Stimulated activated naive CD8-positive, alpha-beta T cell treated with anti-CD3 and anti-CD28 coated beads, Interleukin-15, Interleukin-2, amounts not matched to agents 100 ng/mL and 50 ng/mL, for 24 hours (primary cell): ENCODE measurements at regions not wholly inside any gene's neighbourhood (a gene's known extent, or its start where the extent isn't known, plus 50 kb on each side); places are given as distances from the start of the nearest gene placed in this dataset.
A peak's percentile ranks its signal among the peaks of the same experiment; 100 is the strongest.

ENCODE experiments used
- H3K27ac Mint-ChIP-seq: one replicate; pipeline ENCODE4 v1.8.0; 2021; ENCODE audit warnings: mild to moderate bottlenecking, mixed read lengths
- H3K27me3 Mint-ChIP-seq: one replicate; pipeline ENCODE4 v1.8.0; 2021; ENCODE audit warnings: mixed read lengths
- H3K36me3 Mint-ChIP-seq: one replicate; pipeline ENCODE4 v1.8.0; 2021; ENCODE audit warnings: low read depth, mixed read lengths
- H3K4me1 Mint-ChIP-seq: one replicate; pipeline ENCODE4 v1.8.0; 2021; ENCODE audit warnings: low read depth, mixed read lengths
- H3K4me3 Mint-ChIP-seq: one replicate; pipeline ENCODE4 v1.8.0; 2021; ENCODE audit warnings: mild to moderate bottlenecking, mixed read lengths
- H3K9me3 Mint-ChIP-seq: one replicate; pipeline ENCODE4 v1.8.0; 2021; ENCODE audit warnings: mixed read lengths

- H3K27me3 Mint-ChIP-seq = peaks cover 18% of the 10 kb centered on the region
- no peak overlapping the region for H3K4me3 Mint-ChIP-seq
- no peaks in the 10 kb centered on the region for H3K36me3 Mint-ChIP-seq
- peaks cover 3% of the 10 kb centered on the region for H3K4me1 Mint-ChIP-seq
- no peak overlapping the region for H3K27ac Mint-ChIP-seq
- no peaks in the 10 kb centered on the region for H3K9me3 Mint-ChIP-seq
Measured at GRCh38 chr15:62552444-62552843, 387.4 kb upstream of the C2CD4B start.

GRCh38 chr15:62553911-62554563 lies 389.0 kb upstream of the C2CD4B start:
- Mint-ChIP-seq H3K36me3 (no peaks in the 10 kb centered on the region), H3K9me3 (no peaks in the 10 kb centered on the region), H3K27ac (no peak overlapping the region), H3K27me3 (peaks cover 18% of the 10 kb centered on the region), H3K4me1 (peaks cover 3% of the 10 kb centered on the region), H3K4me3 (no peak overlapping the region)

- H3K4me1 Mint-ChIP-seq = peaks cover 3% of the 10 kb centered on the region
- H3K9me3 Mint-ChIP-seq = no peaks in the 10 kb centered on the region
- H3K4me3 Mint-ChIP-seq = no peak overlapping the region
- H3K27ac Mint-ChIP-seq = no peak overlapping the region
- H3K27me3 Mint-ChIP-seq = peaks cover 17% of the 10 kb centered on the region
- H3K36me3 Mint-ChIP-seq = no peaks in the 10 kb centered on the region
Measured at GRCh38 chr15:62558640-62559380, 393.7 kb upstream of the C2CD4B start.

- Mint-ChIP-seq H3K4me1 (peaks cover 1% of the 10 kb centered on the region), H3K27ac (no peak overlapping the region), H3K9me3 (no peaks in the 10 kb centered on the region), H3K27me3 (peaks cover 17% of the 10 kb centered on the region), H3K36me3 (no peaks in the 10 kb centered on the region), H3K4me3 (no peak overlapping the region)
Measured at GRCh38 chr15:62559381-62559733, 394.3 kb upstream of the C2CD4B start.

- H3K4me1 Mint-ChIP-seq = no peaks in the 10 kb centered on the region
- H3K4me3 Mint-ChIP-seq = no peak overlapping the region
- peaks cover 17% of the 10 kb centered on the region for H3K27me3 Mint-ChIP-seq
- H3K27ac Mint-ChIP-seq = no peak overlapping the region
- no peaks in the 10 kb centered on the region for H3K9me3 Mint-ChIP-seq
- no peaks in the 10 kb centered on the region for H3K36me3 Mint-ChIP-seq
Measured at GRCh38 chr15:62561059-62561519, 396.0 kb upstream of the C2CD4B start.

- Mint-ChIP-seq H3K9me3 (no peaks in the 10 kb centered on the region), H3K4me3 (no peak overlapping the region), H3K27ac (no peak overlapping the region), H3K4me1 (no peaks in the 10 kb centered on the region), H3K27me3 (peaks cover 12% of the 10 kb centered on the region), H3K36me3 (no peaks in the 10 kb centered on the region)
Measured at GRCh38 chr15:62561571-62561970, 396.5 kb upstream of the C2CD4B start.

- Mint-ChIP-seq H3K4me1 (no peaks in the 10 kb centered on the region), H3K27ac (no peak overlapping the region), H3K36me3 (no peaks in the 10 kb centered on the region), H3K9me3 (no peaks in the 10 kb centered on the region), H3K4me3 (no peak overlapping the region), H3K27me3 (peaks cover 8% of the 10 kb centered on the region)
Measured at GRCh38 chr15:62564886-62565633, 400.0 kb upstream of the C2CD4B start.

- Mint-ChIP-seq H3K36me3 (no peaks in the 10 kb centered on the region), H3K27me3 (peaks cover 8% of the 10 kb centered on the region), H3K27ac (no peak overlapping the region), H3K4me3 (no peak overlapping the region), H3K9me3 (no peaks in the 10 kb centered on the region), H3K4me1 (no peaks in the 10 kb centered on the region)
Measured at GRCh38 chr15:62565634-62566026, 400.5 kb upstream of the C2CD4B start.

GRCh38 chr15:62566248-62566647 lies 401.2 kb upstream of the C2CD4B start:
- H3K4me3 Mint-ChIP-seq = no peak overlapping the region
- no peaks in the 10 kb centered on the region for H3K4me1 Mint-ChIP-seq
- no peak overlapping the region for H3K27ac Mint-ChIP-seq
- no peaks in the 10 kb centered on the region for H3K36me3 Mint-ChIP-seq
- H3K9me3 Mint-ChIP-seq = no peaks in the 10 kb centered on the region
- peaks cover 8% of the 10 kb centered on the region for H3K27me3 Mint-ChIP-seq

- Mint-ChIP-seq H3K4me3 (no peak overlapping the region), H3K36me3 (no peaks in the 10 kb centered on the region), H3K9me3 (no peaks in the 10 kb centered on the region), H3K4me1 (no peaks in the 10 kb centered on the region), H3K27ac (no peak overlapping the region), H3K27me3 (peaks cover 3% of the 10 kb centered on the region)
Measured at GRCh38 chr15:62567501-62567900, 402.4 kb upstream of the C2CD4B start.

- H3K27ac Mint-ChIP-seq = no peak overlapping the region
- H3K9me3 Mint-ChIP-seq = no peaks in the 10 kb centered on the region
- H3K4me3 Mint-ChIP-seq = no peak overlapping the region
- H3K36me3 Mint-ChIP-seq = no peaks in the 10 kb centered on the region
- peaks cover 3% of the 10 kb centered on the region for H3K27me3 Mint-ChIP-seq
- no peaks in the 10 kb centered on the region for H3K4me1 Mint-ChIP-seq
Measured at GRCh38 chr15:62568004-62568403, 402.9 kb upstream of the C2CD4B start.

GRCh38 chr15:62568702-62569101 lies 403.6 kb upstream of the C2CD4B start:
- Mint-ChIP-seq H3K4me1 (no peaks in the 10 kb centered on the region), H3K9me3 (no peaks in the 10 kb centered on the region), H3K27me3 (peaks cover 3% of the 10 kb centered on the region), H3K4me3 (no peak overlapping the region), H3K36me3 (no peaks in the 10 kb centered on the region), H3K27ac (no peak overlapping the region)

GRCh38 chr15:62569460-62570404 lies 404.6 kb upstream of the C2CD4B start:
- Mint-ChIP-seq H3K4me1 (no peaks in the 10 kb centered on the region), H3K27me3 (peaks cover 3% of the 10 kb centered on the region), H3K4me3 (no peak overlapping the region), H3K36me3 (no peaks in the 10 kb centered on the region), H3K9me3 (no peaks in the 10 kb centered on the region), H3K27ac (peak overlapping the region; percentile 13)

GRCh38 chr15:62570405-62570783 lies 405.3 kb upstream of the C2CD4B start:
- H3K4me1 Mint-ChIP-seq = no peaks in the 10 kb centered on the region
- no peak overlapping the region for H3K27ac Mint-ChIP-seq
- no peaks in the 10 kb centered on the region for H3K36me3 Mint-ChIP-seq
- no peaks in the 10 kb centered on the region for H3K9me3 Mint-ChIP-seq
- no peak overlapping the region for H3K4me3 Mint-ChIP-seq
- peaks cover 3% of the 10 kb centered on the region for H3K27me3 Mint-ChIP-seq
